ENCODE measurements at regions not wholly inside any gene's neighbourhood (a gene's known extent, or its start where the extent isn't known, plus 50 kb on each side); places are given as distances from the start of the nearest gene placed in this dataset.

DNA sequence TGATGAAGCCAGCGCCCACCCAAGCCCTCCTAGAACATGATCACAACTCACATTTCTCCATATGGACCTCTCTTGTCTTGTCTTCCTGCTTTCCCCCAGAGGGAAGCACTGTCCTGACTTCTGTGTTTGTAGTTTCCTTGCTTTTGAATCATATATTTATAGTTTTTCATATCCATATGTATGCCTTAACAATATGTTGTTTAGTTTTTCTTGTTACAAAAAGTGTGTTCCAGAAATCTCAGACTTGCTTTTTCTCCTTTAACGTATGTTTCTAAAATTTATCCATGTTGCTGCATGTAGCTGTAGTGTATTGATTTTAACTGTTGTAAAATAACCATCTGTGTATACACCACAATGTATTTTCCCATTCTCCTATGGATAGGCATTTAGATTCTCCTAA lies 182.0 kb upstream of the SMIM23 start:
- no peaks in the 10 kb centered on the region for H3K4me1 ChIP-seq (ENCODE audit: insufficient read depth, low read length)
- no peak for TF ChIP-seq SP4 (CRISPR knock-in tag; IDR thresholded peaks at IDR 0.05)
- no peak for TF ChIP-seq ZNF431 (CRISPR knock-in tag; IDR thresholded peaks at IDR 0.05; ENCODE audit: borderline replicate concordance, low read depth)
- TF ChIP-seq, protein P1, sequence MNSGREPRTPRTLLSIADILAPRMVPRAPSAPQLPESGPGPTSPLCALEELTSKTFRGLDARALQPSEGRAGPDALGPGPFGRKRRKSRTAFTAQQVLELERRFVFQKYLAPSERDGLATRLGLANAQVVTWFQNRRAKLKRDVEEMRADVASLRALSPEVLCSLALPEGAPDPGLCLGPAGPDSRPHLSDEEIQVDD (CRISPR knock-in tag; IDR thresholded peaks at IDR 0.05; ENCODE audit: borderline replicate concordance): no peak
- TF ChIP-seq SSRP1 (CRISPR knock-in tag; IDR thresholded peaks at IDR 0.05): no peak
- TF ChIP-seq ZMYM3 (CRISPR knock-in tag; IDR thresholded peaks at IDR 0.05): no peak
- no peak for TF ChIP-seq CBX2 (IDR thresholded peaks at IDR 0.05; ENCODE audit: low read depth, low read length)
- no peak for TF ChIP-seq CBX2 (CRISPR knock-in tag; IDR thresholded peaks at IDR 0.05; ENCODE audit: low read depth)
- no peak for TF ChIP-seq YEATS4 (CRISPR knock-in tag; IDR thresholded peaks at IDR 0.05; ENCODE audit: borderline replicate concordance)
- TF ChIP-seq ZFP36L2 (CRISPR knock-in tag; IDR thresholded peaks at IDR 0.05): no peak
- no peak for TF ChIP-seq HNF4G (IDR thresholded peaks at IDR 0.05; ENCODE audit: borderline replicate concordance, low read depth, low read length)
- TF ChIP-seq HNF4G (CRISPR knock-in tag; IDR thresholded peaks at IDR 0.05; ENCODE audit: borderline replicate concordance, low read depth): no peak
- TF ChIP-seq ZFX (CRISPR knock-in tag; IDR thresholded peaks at IDR 0.05; ENCODE audit: low read depth): no peak
- H3K9ac ChIP-seq (ENCODE audit: insufficient read depth, low read depth, low read length): no peak overlapping the region
- H2AFZ ChIP-seq (ENCODE audit: low read length): no peak overlapping the region
- no peak for FAIRE-seq
- H3K9me3 ChIP-seq (ENCODE audit: low read length): peaks cover 7% of the 10 kb centered on the region; the same call in 1 of the 2 replicates
- H3K27ac ChIP-seq (ENCODE audit: extremely low read length, insufficient read depth, low read length): no peak overlapping the region
- ChIA-PET POLR2A (no interaction called here), CTCF (ENCODE audit: low intra/inter-chr PET ratio, low total read pairs) (no interaction called here)
- no peak overlapping the region for H3K4me3 ChIP-seq (replicated peaks in 1 of 3; ENCODE audit: insufficient read depth in 1 of 3, low read depth in 2 of 3, low read length in 3 of 3)
- no peaks in the 10 kb centered on the region for H4K20me1 ChIP-seq (ENCODE audit: insufficient read depth, low read length)
- no peak for ATAC-seq
- in situ Hi-C loops (cut with HindIII; ENCODE audit: extremely low pct_ligation_motif_present, low pct_unique_long_range_greater_than_20kb) (no loop called here), intact Hi-C loops (cut with micrococcal nuclease; ENCODE audit: unreplicated experiment) (no loop called here)
- H3K4me2 ChIP-seq (ENCODE audit: low read depth, low read length): no peak overlapping the region
- no peak for DNase-seq (ENCODE audit: low spot score)
- WGBS (ENCODE audit: low lambda C conversion rate): 8% methylated on average over 2 of the region's 2 CpGs
- H3K36me3 ChIP-seq (replicated peaks in 1 of 2; ENCODE audit: control insufficient read depth in 1 of 2, insufficient read depth in 2 of 2, low read length in 2 of 2): no peaks in the 10 kb centered on the region
- no TSS peak for BruUV-seq (replicated peaks)
- no peaks in the 10 kb centered on the region; a peak in 1 of 5 replicates for H3K27me3 ChIP-seq (ENCODE audit: control insufficient read depth in 1 of 2, insufficient read depth in 2 of 2, low read length in 2 of 2)
- H3K79me2 ChIP-seq (ENCODE audit: insufficient read depth, low read length): no peaks in the 10 kb centered on the region

All from HepG2 (cell line).